H7 (cell line): ENCODE measurements at regions not wholly inside any gene's neighbourhood (a gene's known extent, or its start where the extent isn't known, plus 50 kb on each side); places are given as distances from the start of the nearest gene placed in this dataset.

Experiments used
- DNase-seq: peaks from one replicate; pipeline ENCODE4 v3.0.0; 2012
- H3K27me3 ChIP-seq: 2 replicates; pipeline ENCODE4 v1.6.0; 2011; ENCODE audit warnings: mild to moderate bottlenecking, low read length; ENCODE audit not compliant: control insufficient read depth, insufficient read depth
- H3K36me3 ChIP-seq: replicated peaks from 2 replicates; pipeline ENCODE4 v1.5.1; 2011; ENCODE audit warnings: low read length; ENCODE audit not compliant: control insufficient read depth, insufficient read depth
- H3K4me3 ChIP-seq: 2 replicates; pipeline ENCODE4 v1.5.1; 2011; ENCODE audit warnings: low read depth, mild to moderate bottlenecking, control low read depth, low read length, moderate library complexity; ENCODE audit not compliant: insufficient read depth

GRCh38 chr2:157174321-157174720 lies 83.2 kb upstream of the GALNT5 start:
- H3K36me3 ChIP-seq: no peaks in the 10 kb centered on the region
- no peak for DNase-seq
- no peaks in the 10 kb centered on the region for H3K27me3 ChIP-seq
- H3K4me3 ChIP-seq: no peak overlapping the region

GRCh38 chr2:157176602-157177001 lies 80.9 kb upstream of the GALNT5 start:
- H3K36me3 ChIP-seq: no peaks in the 10 kb centered on the region
- no peak overlapping the region for H3K4me3 ChIP-seq
- no peak for DNase-seq
- no peaks in the 10 kb centered on the region for H3K27me3 ChIP-seq

- DNase-seq: no peak
- H3K27me3 ChIP-seq: no peaks in the 10 kb centered on the region
- no peak overlapping the region for H3K4me3 ChIP-seq
- no peaks in the 10 kb centered on the region for H3K36me3 ChIP-seq
Observed at GRCh38 chr2:157178874-157179273, 78.6 kb upstream of the GALNT5 start.

- Histone ChIP-seq H3K4me3 (no peak overlapping the region), H3K36me3 (no peaks in the 10 kb centered on the region), H3K27me3 (no peaks in the 10 kb centered on the region)
- no peak for DNase-seq
Observed at GRCh38 chr2:157179324-157180105, 78.0 kb upstream of the GALNT5 start.

GRCh38 chr2:157180359-157180758 lies 77.1 kb upstream of the GALNT5 start:
- no peaks in the 10 kb centered on the region for H3K36me3 ChIP-seq
- no peak for DNase-seq
- H3K4me3 ChIP-seq: no peak overlapping the region
- no peaks in the 10 kb centered on the region for H3K27me3 ChIP-seq

- Histone ChIP-seq H3K36me3 (no peaks in the 10 kb centered on the region), H3K4me3 (no peak overlapping the region), H3K27me3 (no peaks in the 10 kb centered on the region)
- no peak for DNase-seq
Observed at GRCh38 chr2:157181234-157181633, 76.3 kb upstream of the GALNT5 start.

- no peaks in the 10 kb centered on the region for H3K27me3 ChIP-seq
- DNase-seq: no peak
- H3K36me3 ChIP-seq: no peaks in the 10 kb centered on the region
- no peak overlapping the region for H3K4me3 ChIP-seq
Observed at GRCh38 chr2:157182204-157182709, 75.2 kb upstream of the GALNT5 start.

- Histone ChIP-seq H3K27me3 (no peaks in the 10 kb centered on the region), H3K4me3 (no peak overlapping the region), H3K36me3 (no peaks in the 10 kb centered on the region)
- no peak for DNase-seq
Observed at GRCh38 chr2:157182834-157183396, 74.6 kb upstream of the GALNT5 start.

GRCh38 chr2:157184161-157184895 lies 73.2 kb upstream of the GALNT5 start:
- Histone ChIP-seq H3K36me3 (no peaks in the 10 kb centered on the region), H3K4me3 (no peak overlapping the region), H3K27me3 (no peaks in the 10 kb centered on the region)
- no peak for DNase-seq

- H3K36me3 ChIP-seq: no peaks in the 10 kb centered on the region
- no peaks in the 10 kb centered on the region for H3K27me3 ChIP-seq
- no peak for DNase-seq
- no peak overlapping the region for H3K4me3 ChIP-seq
Observed at GRCh38 chr2:157185476-157186227, 71.9 kb upstream of the GALNT5 start.

- Histone ChIP-seq H3K4me3 (no peak overlapping the region), H3K27me3 (no peaks in the 10 kb centered on the region), H3K36me3 (no peaks in the 10 kb centered on the region)
- DNase-seq: no peak
Observed at GRCh38 chr2:157190151-157190550, 67.4 kb upstream of the GALNT5 start.

GRCh38 chr2:157191186-157191585 lies 66.3 kb upstream of the GALNT5 start:
- H3K36me3 ChIP-seq: no peaks in the 10 kb centered on the region
- no peaks in the 10 kb centered on the region for H3K27me3 ChIP-seq
- H3K4me3 ChIP-seq: no peak overlapping the region
- DNase-seq: no peak

- Histone ChIP-seq H3K27me3 (no peaks in the 10 kb centered on the region), H3K36me3 (no peaks in the 10 kb centered on the region), H3K4me3 (no peak overlapping the region)
- no peak for DNase-seq
Observed at GRCh38 chr2:157192445-157193423, 64.8 kb upstream of the GALNT5 start.
